Urothelium cell line (cell line): ENCODE measurements at regions not wholly inside any gene's neighbourhood (a gene's known extent, or its start where the extent isn't known, plus 50 kb on each side); places are given as distances from the start of the nearest gene placed in this dataset.
A peak's percentile ranks its signal among the peaks of the same experiment; 100 is the strongest.
"Not testable (repeated sequence)": the region's sequence is repeated elsewhere in the genome, so short reads cannot be mapped to it uniquely, and the experiment has no call there.

Source experiments
- DNase-seq: peaks from one replicate; pipeline ENCODE4 v3.0.0; 2011; ENCODE audit warnings: low spot score, mixed read lengths
- FAIRE-seq: peaks from 2 replicates; lab custom pipeline; 2011; peaks lifted over from hg19 to GRCh38; lab: Jason Lieb, UNC

DNA sequence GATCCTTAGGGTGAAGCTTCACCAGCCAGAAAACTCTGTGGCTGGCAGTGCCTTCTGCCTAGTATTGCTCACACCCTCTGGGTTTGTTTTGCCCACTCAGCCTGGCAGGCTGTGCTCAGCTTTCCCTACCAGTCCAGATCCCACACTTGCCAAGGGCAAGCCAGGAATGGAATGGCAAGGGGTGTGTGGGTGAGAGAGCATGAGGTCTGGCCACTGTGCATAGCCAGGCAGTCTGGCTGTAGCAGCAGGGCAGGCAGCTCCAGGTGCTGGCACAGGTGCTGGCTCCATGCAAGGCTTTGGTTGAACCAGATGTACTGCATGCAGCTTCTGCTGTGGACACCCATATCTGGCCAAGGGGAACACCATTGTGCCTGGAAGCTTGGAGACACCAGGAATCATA, 1720.3 kb downstream of the HACE1 start:
- no peak for FAIRE-seq
- no peak for DNase-seq

DNA sequence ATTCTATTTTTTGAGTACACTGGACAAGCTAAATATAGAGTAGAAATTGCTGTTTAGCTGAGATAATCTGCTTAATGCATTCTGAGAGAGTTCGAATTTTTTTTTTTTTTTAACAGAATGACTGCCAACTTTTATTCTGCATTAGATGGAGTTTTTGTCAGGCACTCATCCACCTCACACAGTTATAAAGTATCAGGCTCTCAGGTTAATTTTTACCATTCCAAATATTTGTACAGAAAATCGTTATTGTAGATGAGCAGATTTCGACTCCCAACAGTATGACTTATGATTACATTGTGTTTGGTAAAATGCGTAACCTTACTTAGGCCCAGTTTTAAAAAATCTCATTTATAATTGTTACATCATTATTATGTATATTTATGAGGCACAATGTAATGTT, 1731.0 kb downstream of the GRIK2 start:
- DNase-seq (no peak), FAIRE-seq (no peak)

DNA sequence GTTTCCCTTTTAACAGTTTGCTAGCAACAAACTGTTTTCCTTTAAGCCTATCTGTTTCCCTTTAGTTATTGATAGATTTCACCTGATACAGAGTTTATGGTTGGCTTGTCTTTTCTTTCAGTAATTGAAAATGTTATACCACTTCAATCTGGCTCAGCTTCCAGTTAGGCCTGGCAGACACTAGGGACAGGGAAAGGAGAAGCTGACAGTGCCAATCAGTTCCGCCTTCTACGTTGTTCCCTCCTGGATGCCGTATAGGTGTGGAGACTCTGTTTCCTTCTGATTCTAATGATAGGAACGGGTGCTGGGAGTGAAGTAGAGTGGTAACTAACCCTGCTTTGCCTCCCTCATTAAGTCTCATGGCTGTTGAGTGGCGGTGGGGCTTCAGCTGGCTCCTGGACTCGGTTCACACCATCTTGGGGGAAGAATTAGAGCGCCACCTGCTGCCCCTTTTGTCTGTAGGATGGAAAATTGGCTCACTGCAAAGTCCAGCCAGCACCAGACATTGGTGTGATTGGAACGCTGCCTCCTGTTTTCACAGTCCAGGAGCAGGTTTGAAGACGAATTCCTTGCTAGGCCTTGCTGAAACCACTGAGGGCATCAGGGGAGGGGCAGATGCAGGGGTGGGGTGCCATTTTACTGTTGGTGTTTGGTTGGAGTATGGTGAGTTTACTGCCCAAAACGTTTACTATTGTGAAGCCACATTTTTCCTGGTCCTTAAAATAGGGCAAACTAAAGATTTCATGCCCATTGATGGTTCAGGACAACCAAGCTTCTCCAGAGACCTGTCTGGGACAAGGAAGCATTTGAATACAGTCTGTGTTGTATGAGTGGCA, 1729.5 kb downstream of the GRIK2 start:
- no peak for FAIRE-seq
- peak; percentile 43 for DNase-seq

DNA sequence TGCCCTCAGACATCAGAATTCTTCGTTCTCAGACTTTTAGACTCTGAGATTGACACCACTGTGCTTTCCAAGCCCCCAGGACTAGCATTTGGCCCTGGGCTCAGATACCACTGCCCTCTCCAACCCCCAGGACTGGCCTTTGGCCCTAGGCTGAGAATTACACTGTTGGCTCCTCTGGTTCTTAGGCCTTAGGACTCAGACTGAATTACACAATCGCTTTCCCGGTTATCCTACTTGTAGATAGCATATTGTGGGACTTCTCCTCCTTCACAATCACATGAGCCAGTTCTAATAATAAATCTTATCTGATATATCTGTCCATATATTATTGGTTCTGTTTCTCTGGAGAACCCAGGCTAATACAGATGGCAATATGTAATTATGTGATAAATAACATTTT, 1725.5 kb downstream of the GRIK2 start:
- DNase-seq, result no peak
- no peak for FAIRE-seq

DNA sequence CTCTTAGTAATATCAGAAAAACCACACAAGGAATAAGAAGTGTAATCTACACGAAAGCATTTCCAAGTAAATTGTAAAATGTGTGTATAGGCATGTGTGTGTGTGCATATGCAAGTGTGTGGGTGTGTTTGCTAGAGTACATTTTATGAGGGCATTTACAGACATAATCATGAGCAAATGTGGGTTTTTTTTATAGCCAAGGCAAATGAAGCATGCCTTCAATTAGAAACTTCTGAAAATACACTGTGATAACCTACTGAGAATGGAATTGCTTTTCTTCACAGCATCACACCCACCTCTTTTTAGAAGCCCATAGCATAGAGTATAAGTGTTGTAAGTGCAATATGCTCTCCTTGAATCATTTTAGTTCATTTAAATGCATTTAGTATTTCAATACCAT, 1721.1 kb downstream of the GRIK2 start:
- FAIRE-seq, result no peak
- no peak for DNase-seq

DNA sequence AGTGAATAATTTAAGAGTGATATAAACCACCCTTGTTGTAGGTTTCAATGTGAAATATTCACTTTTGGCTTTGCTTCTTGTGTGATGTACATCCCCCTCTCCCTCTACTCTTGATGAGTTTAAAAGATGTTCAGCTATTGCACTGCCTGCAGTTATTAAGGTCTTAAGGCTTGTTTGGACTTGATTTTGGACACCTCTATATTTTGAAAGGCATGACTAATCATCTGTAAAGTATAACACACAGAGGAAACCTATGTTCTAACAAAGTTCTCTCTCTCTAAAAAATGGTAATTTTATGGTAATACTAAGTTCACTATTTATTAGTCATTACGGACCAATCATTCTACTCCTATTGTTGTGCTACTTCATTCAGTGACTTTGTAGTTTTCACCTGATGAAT, 1719.9 kb downstream of the GRIK2 start:
- no peak for FAIRE-seq
- DNase-seq, result no peak

DNA sequence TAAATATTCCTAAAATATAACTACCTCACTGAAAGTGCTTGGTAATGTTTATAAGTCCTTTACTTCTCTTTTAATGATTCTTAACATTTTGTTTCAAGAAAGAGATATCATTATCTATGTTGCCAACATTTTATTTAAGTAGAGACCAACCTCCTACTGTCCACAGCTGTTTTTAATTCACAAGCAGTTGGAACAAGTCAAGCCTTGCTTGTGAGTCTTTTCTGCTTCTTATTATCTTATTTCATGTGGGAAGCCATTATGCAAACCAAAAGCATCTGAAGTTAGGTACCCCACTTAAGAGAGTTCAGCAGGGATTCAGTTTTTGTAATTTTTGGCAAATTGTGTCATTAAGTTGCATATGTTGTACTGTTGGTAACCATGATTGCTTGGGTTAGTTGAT, 1714.5 kb downstream of the GRIK2 start:
- no peak for FAIRE-seq
- DNase-seq, result no peak

DNA sequence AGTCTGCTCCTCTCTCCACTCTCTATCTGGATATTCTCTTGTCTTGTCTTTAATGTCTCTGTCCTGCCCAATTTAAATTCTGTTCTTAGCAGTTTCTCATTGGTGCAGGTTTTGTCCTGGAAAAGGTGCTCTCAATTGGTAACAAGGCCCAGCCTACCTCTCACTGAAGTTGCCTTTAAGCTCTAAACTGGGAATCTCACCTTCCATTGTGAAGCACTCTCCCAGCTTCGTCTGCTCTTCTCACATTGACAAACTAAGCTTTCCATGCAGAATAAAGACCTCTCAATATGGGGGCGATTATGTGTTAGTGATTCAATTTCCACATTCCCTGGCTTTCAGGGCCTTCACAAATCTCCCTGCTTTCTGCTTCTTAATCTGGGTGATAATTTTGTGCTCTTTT, 1712.2 kb downstream of the GRIK2 start:
- DNase-seq (no peak), FAIRE-seq (no peak)

DNA sequence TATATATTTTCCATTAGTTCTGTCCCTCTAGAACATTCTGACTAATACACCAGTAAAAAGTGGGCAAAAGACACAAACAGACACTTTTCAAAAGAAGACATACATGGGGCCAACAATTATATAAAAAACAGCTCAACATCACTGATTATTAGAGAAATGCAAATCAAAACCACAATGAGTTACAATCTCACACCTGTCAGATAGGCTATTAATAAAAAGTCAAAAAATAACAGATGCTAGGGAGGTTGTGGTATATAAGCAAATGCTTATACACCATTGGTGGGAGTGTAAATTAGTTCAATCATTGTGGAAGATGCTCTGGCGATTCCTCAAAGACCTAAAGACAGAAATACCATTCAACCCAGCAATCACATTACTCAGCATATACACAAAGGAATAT, 1707.8 kb downstream of the GRIK2 start:
- DNase-seq (no peak), FAIRE-seq (no peak)

DNA sequence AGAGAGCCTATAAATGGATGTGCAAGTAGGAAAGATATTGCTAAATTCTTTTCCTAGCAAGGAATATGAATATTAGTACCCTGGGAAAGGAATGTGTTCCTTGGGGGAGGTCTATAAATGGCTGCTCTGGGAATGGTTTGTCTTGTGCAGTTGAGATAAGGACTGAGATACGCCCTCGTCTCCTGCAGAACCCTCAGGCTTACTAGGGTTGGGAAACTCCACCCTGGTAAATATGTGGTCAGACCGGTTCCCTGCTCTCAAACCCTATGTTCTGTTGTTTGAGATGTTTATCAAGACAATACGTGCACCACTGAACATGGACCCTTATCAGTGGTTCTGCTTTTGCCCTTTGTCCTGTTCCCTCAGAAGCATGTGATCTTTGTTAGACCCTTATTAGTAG, 1698.9 kb downstream of the GRIK2 start:
- not testable (repeated sequence) for FAIRE-seq, DNase-seq

DNA sequence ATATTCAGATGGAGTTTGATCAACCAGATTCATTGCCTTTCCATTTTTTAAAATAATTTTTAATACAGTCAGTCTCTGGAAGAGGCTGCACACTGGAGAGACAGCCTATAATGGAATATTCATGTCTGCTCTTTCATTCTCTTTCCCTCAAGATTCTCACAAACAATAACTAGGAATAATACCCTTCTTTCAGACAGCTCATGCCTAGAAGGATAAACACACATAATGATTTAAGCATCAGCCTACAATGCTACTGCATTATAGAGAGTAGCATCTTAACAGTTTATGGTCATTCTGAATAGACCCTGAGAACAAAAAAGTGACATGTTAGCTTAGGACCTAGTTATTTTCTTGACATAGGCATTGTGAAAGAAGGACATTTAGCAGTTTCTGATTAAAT, 1692.3 kb downstream of the GRIK2 start:
- FAIRE-seq, result no peak
- DNase-seq, result no peak

DNA sequence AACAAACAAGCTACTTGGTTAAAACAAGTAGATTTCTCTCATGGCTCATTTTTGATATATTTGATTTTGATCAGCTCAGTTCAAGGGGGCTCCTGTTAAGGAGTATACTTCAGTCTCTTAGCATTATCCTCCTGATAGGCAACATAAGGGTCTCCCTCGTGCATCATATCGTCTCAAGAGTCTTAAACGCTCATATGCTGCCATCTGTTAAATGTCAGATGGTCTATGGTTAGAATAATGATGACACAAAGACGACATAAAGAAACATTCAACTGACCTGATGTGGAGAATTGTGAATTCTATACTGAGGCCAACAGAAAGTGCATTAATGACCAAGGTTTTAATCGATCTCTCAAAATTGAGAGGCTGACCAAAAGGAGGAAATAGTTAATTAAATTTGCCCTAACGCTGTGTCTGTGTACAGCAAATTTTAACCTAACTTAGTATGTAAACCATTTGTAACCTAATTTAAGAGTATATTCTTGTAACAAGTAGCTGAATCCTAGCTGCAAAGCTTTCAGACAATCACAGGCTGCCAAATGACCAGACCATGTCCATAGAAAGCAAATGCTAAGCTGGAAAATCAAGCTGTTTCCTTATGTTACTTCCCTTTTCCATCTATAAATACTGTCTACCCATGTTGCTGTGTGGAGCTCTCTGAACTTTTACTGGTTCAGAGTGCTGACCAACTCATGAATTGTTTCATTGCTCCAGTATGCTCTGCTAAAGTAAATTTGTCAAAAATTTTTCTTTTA, 1688.5 kb downstream of the GRIK2 start:
- DNase-seq (no peak), FAIRE-seq (no peak)

DNA sequence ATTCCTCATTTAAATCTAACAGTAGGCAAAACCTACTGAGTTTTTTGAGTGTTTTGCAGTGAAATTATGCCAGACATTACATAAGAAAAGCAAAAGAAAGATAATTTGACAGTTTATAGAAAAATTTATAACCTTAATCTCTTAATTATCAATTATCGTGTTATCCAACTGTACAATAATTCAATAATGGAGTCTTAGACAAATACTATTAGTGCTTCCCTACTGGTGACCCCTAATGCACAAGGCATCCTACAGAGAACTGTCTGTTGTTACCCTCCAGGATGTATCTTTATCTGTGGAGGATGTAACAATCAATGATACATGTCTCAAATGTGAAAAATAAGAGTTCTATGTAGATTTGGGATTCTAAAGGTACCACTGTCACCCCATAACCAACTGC, 1687.6 kb downstream of the GRIK2 start:
- DNase-seq (no peak), FAIRE-seq (no peak)

DNA sequence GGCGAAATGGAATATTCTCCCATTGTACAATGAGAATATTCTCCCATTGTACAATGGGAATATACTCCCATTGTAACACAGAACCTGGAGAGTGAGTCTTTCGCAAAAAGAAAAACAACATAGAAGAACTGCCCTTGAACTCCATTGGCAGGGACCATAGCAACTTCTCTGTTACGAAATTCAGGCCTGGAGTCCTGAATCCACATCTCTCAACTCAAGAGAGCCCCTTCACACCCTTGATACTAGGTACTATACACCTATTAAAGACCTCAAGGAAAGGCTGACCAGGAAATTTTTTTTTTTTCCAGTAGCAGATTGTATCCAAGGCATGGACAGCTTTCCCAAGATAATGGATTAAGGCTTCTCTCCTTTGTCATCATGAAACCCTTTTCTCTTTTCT, 1687.0 kb downstream of the GRIK2 start:
- DNase-seq (no peak), FAIRE-seq (no peak)

DNA sequence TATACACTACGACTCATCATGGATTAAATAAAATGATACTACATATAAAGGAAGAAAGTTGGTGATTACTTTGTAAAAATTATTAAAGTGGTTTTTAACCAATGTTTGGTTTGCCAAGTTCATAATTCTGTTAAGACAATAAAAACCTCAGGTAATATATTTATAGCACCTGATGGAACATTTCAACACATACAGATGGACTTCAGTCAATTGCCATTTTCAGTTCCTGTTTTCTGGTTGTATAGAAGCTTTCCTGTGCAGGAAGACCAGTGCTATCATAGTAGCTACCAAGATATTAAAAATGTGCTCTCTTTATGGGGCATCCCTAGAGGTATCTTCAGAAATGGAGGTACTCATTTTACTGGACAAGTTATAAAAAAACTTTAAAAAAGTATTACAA, 1686.4 kb downstream of the GRIK2 start:
- no peak for FAIRE-seq
- DNase-seq, result no peak

DNA sequence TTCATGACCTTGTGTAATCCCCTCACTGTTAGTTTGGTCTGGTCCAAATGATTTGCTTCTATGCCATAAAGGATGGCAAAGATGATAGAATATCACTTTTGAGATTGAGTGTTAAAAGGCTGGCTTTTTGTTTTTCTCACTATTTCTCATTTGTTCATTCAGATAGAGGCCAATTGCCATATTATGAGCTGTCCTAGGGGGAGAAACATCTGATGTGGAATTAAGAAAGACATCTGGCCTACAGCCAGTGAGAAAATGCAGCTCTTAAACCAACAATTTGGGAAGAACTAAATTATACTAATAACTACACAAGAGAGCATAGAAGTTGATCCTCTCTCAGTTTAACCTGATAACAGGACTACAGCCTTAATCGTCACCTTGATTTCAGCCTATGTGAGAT, 1668.6 kb downstream of the GRIK2 start:
- FAIRE-seq, result no peak
- no peak for DNase-seq

DNA sequence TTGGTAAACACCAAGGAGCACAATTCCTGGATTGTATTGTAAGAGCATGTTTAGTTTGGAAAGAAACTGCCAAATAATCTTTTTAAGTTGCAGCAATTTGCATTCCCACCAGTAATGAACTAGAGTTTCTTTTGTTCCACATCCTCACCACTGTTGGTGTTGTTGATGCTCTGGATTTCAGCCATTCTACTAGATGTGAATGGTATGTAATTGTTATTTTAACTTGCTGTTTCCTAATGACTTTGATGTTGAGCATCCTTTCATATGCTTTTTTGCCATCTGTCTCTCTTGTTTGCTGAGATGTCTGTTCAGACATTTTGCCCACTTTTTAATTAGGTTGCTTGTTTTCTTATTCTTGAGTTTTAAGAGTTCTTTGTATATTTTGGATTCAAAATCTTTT, 1654.1 kb downstream of the GRIK2 start:
- DNase-seq, result no peak
- FAIRE-seq, result no peak

DNA sequence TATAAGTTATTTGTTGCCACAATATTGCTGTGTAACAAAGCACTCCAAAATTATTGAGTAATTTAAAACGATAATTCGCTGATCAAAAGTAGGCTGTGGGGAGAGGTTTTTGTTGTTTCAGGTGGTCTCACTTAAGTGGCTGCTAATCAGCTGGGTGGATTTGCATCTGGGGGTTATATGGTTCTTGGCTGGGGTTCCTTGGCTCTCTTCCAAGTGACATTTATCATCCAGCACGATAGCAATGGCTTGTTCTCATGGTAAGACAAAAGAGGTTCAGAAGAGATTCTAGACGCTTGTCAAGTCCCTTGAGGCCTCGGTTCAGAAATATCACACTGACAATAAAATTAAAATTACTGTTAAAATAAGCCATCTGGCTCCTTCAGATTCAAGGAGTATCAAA, 1648.8 kb downstream of the GRIK2 start:
- FAIRE-seq, result no peak
- DNase-seq, result no peak

DNA sequence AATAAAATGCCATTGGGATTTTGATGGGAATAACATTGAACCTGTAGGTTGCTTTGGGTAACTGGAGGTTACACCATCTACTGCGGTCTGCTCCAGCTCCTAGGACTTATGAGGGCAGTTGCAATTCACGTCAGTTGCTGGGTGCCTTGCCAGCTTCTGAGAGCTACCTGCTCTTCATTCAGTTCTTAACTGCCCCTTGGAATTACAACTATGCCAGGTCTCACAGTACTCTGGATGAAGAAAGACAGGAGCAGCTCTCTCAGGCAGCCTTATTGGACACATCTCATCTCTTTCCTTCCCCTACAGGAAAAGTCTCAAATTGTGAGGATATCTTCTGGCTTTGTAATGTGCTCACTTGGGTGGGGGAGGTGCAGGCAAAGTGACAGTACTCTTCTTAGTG, 1643.3 kb downstream of the GRIK2 start:
- FAIRE-seq, result no peak
- no peak for DNase-seq

DNA sequence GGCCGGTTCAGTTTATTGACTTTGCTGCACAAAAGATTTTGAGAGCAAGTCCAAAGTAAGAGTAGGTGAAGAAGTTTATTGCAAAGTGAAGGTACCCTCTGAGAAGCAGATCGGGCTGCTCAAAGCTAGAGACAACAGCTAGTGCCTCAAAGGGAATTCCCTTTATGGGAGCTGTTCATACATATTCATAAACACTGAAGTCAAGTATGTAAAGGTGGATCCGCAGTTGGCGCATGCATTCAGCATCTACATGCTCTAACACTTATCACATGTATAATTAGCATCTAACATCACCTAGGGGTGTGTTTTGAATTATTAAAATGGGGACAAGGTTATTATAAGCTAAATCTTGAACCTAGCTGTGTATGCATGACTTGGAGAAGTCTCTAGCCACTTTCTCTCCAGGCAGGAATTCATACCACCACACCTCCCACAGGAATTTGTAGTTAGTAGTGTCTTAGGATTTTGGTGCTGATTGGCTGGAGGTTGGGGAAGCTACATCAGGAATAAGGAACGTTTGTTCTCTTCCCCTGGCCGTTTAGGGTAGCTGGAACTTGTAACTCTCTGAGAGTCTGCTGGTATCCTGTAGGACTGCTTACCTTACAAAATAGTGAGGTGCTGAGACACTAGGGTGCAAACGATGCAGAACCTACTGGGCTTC, 1633.9 kb downstream of the GRIK2 start:
- no peak for FAIRE-seq
- DNase-seq, result no peak

DNA sequence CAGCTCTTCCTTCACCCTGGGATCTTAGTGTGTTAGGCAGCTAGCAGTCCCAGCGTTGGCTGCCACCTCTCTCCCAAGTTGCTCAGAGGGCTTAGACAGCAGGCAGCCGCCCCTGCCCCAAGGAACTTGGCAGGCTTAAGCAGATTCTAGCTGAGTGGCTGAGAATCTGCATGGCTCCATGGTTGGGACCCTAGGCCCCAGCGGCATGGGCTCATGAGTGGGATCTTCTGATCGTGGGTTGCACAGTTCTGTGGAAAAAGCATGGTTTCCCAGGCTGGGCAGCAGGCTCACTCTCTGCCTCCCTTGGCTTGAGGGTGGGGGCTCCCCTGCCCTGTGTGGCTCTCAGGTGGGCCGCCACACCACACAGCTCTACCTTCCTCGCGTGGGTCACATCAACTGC, 1624.9 kb downstream of the GRIK2 start:
- no peak for FAIRE-seq
- no peak for DNase-seq

DNA sequence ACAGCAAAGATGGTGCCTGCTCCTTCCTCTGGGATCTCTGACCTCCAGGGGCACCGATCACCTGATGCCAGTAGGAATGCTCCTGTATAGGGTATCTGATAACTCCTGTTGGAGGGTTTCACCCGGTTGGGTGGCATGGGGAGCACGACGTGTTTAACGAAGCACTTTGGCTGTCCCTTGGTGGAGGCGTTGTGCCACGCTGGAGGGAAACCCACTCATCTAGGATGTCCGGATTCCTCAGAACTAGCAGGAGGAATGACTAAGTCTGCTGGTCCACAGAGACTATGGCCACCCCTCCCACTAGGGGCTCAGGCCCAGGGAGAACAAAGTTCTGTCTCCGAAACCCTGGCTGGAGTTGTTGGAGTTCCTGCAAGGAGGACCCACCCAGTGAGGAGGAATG, 1624.4 kb downstream of the GRIK2 start:
- DNase-seq (no peak), FAIRE-seq (no peak)
